Panc1 (cell line): ENCODE measurements at regions not wholly inside any gene's neighbourhood (a gene's known extent, or its start where the extent isn't known, plus 50 kb on each side); places are given as distances from the start of the nearest gene placed in this dataset.

Experiments used
- POLR2AphosphoS5 ChIP-seq: IDR thresholded peaks from 2 replicates; pipeline ENCODE4 v1.6.1; 2012; ENCODE audit warnings: mild to moderate bottlenecking, low read depth, low read length, moderate library complexity
- SIN3A ChIP-seq: IDR thresholded peaks from 2 replicates; pipeline ENCODE4 v1.6.1; 2012; ENCODE audit warnings: low read depth, mild to moderate bottlenecking, low read length, moderate library complexity, borderline replicate concordance; ENCODE audit not compliant: insufficient read depth
- TCF7L2 ChIP-seq: IDR thresholded peaks from 2 replicates; pipeline ENCODE4 v1.6.1; 2011; ENCODE audit warnings: mild to moderate bottlenecking, low read depth, low read length, inconsistent platforms
- TF ChIP-seq, protein P1 (sequence below): fragments of 450-650 bp; IDR thresholded peaks from 2 replicates; pipeline ENCODE4 v1.5.1; 2017; ENCODE audit warnings: mild to moderate bottlenecking
- TF ChIP-seq, protein P2 (sequence below), 2 experiments: IDR thresholded peaks; 2 replicates each; pipeline ENCODE4 v1.6.1; 2011 to 2012; ENCODE audit warnings: low read depth in 2 of 2, control low read depth in 1 of 2, low read length in 1 of 2, mild to moderate bottlenecking in 1 of 2, moderate library complexity in 1 of 2; ENCODE audit not compliant: insufficient read depth in 1 of 2

- TF ChIP-seq, protein P1, sequence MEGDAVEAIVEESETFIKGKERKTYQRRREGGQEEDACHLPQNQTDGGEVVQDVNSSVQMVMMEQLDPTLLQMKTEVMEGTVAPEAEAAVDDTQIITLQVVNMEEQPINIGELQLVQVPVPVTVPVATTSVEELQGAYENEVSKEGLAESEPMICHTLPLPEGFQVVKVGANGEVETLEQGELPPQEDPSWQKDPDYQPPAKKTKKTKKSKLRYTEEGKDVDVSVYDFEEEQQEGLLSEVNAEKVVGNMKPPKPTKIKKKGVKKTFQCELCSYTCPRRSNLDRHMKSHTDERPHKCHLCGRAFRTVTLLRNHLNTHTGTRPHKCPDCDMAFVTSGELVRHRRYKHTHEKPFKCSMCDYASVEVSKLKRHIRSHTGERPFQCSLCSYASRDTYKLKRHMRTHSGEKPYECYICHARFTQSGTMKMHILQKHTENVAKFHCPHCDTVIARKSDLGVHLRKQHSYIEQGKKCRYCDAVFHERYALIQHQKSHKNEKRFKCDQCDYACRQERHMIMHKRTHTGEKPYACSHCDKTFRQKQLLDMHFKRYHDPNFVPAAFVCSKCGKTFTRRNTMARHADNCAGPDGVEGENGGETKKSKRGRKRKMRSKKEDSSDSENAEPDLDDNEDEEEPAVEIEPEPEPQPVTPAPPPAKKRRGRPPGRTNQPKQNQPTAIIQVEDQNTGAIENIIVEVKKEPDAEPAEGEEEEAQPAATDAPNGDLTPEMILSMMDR, result no peak
- TF ChIP-seq, protein P2, sequence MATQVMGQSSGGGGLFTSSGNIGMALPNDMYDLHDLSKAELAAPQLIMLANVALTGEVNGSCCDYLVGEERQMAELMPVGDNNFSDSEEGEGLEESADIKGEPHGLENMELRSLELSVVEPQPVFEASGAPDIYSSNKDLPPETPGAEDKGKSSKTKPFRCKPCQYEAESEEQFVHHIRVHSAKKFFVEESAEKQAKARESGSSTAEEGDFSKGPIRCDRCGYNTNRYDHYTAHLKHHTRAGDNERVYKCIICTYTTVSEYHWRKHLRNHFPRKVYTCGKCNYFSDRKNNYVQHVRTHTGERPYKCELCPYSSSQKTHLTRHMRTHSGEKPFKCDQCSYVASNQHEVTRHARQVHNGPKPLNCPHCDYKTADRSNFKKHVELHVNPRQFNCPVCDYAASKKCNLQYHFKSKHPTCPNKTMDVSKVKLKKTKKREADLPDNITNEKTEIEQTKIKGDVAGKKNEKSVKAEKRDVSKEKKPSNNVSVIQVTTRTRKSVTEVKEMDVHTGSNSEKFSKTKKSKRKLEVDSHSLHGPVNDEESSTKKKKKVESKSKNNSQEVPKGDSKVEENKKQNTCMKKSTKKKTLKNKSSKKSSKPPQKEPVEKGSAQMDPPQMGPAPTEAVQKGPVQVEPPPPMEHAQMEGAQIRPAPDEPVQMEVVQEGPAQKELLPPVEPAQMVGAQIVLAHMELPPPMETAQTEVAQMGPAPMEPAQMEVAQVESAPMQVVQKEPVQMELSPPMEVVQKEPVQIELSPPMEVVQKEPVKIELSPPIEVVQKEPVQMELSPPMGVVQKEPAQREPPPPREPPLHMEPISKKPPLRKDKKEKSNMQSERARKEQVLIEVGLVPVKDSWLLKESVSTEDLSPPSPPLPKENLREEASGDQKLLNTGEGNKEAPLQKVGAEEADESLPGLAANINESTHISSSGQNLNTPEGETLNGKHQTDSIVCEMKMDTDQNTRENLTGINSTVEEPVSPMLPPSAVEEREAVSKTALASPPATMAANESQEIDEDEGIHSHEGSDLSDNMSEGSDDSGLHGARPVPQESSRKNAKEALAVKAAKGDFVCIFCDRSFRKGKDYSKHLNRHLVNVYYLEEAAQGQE (IDR thresholded peaks at IDR 0.05; ENCODE audit: insufficient read depth in 1 of 2, low read depth in 2 of 2, low read length in 1 of 2), result no peak
- TF ChIP-seq POLR2AphosphoS5 (no peak), TCF7L2 (no peak), SIN3A (no peak)
These were observed 195.8 kb upstream of the PZP start for GRCh38 chr12:9404031-9404430.
